DMS53 treated with DMSO at 0.1 percent for 48 hours (cell line): ENCODE measurements at regions not wholly inside any gene's neighbourhood (a gene's known extent, or its start where the extent isn't known, plus 50 kb on each side); places are given as distances from the start of the nearest gene placed in this dataset.

ENCODE experiments used
- DNase-seq: peaks from one replicate; lab custom pipeline; 2025; ENCODE audit not compliant: unreplicated experiment; lab: John Stamatoyannopoulos, UW

DNA sequence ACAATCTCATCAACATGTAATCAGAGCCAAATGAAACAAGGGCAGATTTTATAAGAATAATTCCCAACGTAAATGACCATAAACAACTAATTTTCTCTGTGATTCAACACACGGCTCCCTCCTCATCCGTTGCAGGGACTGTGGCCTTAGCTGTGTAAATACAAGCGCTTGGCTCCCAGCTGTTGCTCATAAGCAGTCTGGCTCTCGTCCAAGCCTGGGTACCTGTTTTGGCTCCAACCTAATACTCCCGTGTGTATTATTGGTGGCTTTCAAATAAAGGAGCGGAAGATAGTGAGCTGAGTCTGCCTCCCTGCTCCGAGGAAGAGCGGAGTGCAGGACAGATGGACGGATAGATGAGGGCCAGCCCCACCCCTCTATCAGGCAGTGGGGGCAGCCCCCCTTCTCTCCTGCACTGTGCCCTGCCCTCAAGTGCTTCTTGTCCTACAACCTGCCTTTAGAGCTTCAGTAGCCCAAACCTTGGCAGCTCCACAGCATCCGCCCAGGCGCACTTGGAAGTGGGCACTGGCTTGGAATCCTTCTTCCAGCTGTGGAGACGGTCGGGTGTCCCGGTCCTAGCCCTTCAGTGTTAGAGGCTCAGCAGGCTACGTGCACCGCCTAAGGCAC lies 670.9 kb downstream of the BRD1 start:
- DNase-seq = no peak

DNA sequence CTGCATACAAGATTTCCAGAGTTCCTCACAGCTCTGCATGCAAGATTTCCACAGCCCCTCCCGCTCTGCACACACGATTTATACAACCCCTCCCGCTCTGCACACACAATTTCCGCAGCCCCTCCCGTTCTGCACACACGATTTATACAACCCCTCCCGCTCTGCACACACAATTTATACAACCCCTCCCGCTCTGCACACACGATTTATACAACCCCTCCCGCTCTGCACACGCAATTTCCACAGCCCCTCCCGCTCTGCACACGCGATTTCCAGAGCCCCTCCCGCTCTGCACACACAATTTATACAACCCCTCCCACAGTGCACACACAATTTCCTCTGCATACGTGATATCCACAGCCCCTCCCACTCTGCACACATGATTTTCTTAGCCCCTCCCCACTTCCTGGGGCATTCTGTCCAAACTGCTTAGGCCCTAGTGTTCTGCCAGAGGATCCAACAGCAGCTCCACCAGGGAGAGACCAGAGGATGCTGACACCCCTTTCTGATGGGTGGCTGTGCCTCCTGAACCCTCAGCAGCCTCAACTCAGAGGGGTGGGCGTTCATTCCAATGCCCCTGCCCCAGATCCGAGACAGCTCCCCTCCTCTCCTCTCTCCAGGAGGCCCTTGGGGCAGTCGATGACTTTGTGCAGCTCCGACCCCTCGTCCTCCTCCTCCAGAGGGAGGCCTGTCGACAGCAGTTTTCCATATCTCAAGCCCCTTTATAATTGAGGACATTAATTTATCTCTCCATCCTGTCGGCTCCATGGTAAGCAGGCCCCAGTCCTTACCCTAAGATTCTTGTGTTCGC lies 671.7 kb downstream of the BRD1 start:
- no peak for DNase-seq

DNA sequence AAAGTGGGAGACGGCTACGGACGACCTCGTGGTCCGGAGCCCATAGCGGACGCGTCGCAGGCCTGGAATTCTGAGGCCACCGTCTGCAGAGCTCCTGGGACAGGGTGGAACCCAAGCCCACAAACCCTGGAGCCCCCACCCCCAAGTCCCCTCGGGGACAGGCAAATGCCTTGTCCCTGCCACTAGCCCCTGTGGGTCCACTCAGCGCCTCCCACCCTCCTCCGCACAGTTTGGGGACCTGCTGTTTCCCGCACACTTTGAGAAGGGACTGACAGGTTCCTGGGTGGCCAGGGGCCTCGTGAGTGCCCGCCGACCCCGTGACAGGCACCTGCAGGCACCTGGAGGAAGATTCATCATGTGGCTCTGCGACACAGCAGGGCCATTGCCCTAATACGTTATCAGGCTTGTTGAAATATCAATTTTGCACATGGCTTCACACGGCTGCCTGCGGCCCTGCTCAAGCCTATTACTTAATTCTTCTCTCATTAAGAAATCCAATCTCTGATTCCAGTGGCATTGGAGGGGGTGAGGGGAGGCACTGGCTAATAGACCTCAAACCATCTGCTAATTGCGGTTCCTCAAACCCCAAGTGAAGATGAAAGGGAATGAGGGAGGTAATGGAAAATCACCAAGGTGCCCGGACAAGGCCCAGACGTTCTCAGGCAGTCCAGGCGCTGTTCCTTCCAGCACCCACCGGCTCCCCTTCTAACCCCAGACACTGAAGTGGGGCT lies 672.5 kb downstream of the BRD1 start:
- DNase-seq = no peak

DNA sequence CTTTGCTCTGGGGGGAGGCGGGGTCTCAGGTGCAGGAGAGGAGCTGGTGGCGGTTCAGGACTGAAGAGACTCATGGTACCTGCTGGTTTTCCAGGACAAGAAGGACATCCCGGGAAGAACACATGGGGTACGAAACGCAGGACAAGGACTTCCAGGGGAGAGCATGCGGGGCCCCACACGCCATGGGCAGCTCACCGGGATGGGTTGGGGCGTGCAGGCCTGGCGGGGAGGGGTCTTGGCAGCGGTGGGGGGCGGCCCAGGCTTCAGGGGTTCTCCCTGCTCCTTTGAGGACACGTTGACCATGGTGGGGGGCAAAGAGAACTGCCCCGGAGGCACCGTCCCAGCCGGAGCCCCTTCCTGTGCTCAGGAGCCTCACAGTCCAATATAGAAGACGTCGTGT lies 673.2 kb downstream of the BRD1 start:
- no peak for DNase-seq

DNA sequence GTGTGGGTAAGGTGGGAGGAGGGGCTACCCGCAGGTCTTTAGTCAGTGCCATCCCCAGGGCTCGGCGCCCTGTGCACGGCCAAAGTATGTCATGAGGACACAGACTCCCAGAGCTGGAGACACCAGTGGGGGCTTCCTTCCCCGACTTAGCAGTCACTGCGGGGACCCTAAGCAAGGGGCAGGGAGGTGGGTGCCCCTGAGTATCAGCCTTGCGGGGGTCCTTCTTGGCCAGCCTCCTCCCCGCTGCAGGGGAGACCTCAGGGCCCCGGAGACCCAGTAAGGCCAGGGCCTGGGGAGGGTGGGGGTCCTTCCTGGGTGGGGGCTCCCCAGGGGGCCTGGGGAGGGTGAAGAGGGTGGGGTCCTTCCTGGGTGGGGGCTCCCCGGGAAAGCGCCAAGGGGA lies 673.8 kb downstream of the BRD1 start:
- no peak for DNase-seq

DNA sequence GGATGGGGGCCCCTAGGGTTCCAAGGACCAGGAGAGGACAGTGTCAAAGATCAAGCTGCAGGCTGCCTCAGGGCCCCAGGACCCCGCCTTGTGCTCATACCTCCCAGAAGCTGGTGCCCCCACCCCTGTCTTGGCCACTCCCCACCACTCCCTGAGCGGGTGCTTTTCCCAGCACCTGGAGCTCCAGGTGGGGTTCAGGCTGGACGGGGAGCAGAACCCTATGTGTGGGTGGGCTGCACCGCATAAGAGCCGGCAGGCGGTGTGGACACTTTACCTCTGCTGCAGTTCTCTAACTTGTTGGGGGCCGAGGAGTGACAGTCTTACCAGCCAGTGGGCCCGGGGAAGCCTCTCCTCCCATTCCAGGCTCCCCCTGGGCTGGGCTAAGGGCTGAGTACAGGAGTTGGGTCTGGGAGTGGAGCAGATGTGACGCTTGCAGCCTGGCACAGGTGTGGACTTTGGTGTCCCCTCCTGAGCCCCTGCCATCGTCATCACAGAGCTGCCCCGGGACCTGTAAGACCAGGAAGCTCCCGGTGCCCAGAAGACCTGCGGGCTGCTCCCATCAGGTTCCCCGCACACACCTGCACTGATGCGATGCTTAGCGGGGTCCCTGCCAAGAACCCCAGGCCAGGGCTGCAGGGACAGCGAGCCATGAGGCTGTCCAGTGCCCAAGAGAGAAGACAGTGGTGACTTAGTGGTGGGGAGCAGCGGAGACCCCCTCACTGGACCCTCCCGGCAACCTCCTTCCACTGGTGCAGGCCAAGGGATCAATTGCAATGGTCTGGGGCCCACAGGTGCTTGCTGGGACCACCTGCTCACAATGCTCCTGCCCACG lies 674.5 kb downstream of the BRD1 start:
- no peak for DNase-seq

DNA sequence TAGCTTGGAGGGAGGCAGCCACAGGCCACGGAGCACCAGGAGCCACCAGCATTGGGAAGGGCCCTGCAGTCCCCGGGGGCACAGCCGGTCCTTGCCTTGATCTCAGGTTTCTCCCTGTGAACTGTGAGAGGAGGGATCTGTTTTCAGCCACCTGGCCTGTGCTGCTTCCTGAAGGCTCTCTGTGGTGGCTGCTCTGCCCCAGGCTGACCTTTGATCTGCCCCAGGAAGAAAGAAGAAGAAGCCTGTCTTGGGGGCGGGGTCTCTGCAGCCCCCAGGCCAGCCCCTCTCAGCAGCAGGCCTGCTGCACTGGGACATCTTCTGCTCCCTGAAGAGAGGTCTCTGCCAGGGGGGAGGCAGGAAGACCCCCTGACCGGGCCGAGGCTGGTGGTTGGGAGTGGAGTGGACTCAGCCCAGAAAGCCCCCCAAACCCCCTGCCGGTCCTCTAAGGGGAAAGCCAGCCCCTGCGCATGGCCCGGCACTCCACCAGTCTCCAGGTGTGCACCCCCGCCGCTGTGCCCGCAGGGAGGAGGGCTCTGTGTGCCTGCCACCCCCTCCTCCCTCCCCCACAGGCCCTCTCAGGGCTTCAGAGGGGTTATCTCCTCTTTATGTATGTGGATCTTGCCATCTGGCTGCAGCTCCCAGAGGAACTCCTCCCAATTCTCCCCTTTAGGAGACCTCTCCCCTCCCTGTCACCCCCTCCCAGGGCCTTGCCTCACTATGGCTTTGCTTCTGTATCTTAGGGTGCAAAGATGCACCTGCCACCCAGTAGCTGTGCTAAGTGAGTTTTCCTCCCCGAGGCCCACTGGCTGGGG lies 675.3 kb downstream of the BRD1 start:
- no peak for DNase-seq

DNA sequence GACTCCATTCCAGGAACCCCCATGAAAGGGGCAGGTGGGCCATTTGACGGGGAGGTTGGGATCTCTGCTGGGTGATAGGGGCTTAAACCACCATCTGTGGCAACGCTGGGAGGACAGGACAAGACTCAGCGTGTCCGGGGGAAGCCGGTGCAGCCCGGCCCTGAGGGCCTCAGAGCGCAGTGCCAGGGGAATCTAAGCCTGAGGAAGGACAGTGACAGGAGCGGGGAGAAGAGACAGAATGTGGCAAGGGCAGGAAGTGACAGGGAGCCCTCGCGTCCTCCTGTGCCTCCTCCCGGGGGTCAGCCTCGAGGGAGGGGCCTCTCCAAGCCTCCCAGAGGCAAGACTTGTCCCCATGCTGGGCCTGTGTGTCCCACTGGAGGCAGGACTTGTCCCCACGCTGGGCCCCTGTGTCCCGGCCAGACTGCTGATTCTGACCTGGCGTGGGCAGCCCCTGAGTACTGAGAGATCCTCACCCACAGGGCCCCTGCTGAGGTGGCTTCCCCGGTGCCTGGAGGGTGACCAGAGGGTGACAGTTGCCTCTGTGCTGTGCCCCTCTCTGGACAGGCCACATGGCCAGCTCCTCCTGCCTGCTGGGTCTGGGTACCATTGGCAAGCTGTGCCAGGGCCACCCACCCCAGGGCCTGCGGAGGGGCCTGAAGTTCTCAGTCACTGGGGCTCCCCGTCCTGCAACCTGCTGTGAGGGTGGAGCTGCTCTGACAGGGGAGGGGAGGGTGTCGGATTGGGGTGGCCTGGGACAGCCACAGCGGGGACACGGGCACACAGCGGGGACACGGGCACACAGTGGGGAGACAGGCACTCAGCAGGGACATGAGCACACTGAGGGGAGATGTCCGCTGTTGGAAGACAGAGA lies 676.2 kb downstream of the BRD1 start:
- no peak for DNase-seq

DNA sequence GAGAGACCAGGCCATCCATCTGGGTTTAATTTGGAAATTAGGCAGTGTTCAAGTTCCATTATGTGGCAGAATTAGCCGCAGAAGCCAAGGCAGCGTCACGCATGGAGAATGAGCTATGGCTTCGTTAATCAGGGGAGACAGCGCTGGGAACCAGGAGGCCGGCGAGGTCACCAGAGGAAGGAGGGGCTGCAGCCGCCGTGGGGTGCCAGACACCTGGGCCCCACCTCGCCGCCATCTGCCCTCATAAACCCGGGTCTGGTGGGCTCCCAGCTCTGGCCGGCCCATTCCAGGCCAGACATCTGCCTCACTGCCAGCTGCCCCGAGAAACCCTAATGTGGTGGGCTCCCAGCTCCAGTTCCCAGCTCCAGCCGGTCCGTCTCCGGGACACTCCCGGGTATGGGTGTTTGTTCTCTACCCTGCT lies 676.9 kb downstream of the BRD1 start:
- no peak for DNase-seq

DNA sequence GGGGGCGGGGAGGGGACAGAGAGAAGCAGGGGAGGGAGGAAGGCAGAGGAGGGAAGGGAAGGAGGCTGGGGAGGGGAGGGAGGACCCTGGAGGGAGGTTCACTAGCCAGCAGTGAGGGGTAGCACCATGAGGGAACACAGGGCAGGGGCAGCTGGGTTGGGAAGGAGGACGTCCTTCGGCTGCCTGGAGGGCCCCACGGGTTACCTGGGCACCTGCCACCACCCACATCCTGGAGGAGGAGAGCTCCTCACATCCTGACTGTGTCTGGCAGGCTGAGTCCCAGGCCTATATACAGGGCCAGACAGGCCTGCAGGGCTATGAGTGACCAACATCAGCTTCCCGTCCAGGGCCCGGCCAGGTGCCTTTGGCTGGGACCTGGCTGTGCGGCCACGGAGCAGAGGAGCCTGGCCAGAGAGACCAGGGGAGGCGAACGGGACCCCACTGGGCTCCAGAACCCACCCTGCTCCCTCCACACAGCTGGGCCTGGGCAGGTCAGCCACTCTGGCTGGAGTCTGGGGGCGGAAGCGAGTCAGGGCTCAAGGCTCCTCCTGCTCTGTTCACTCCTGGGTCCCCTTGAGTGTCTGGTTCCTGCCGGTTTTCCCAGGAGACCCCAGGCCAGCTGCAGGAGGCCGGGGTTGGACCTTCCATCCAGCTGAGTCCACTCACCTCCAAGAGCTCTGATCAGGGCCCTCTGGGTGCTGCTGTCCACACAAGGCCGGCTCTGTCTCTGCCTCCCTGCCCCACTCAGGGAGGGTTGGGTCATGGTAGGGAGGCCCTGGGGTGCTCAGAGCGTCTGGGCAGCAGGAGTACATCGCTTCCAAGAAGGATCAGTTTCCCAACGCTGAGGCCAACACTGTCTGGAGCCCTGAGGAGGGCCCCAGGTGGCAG lies 677.7 kb downstream of the BRD1 start:
- DNase-seq = no peak

DNA sequence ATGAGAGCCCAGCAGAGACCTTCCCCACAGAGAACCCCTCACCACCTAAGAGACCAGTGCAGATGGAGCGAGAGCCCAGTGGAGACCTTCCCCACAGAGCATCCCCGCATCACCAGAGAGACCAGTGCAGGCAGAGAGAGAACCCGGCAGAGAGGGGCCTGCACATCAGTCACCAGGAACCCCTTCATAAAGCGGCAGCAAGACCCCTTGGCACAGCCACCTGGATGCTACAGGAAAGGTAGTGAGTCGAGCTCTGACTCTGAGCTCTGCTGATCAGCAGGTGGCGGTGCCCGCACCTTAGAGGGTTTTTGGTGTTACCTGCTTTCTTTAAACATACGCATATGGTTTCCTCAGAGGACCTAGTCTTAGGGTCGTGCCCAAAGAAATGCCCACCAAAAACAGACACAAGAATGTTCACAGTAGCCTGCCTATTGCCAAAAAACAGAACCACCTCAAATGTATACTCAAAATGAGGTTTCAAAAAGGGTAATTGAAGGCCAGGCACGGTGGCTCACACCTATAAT lies 678.7 kb downstream of the BRD1 start:
- no peak for DNase-seq

DNA sequence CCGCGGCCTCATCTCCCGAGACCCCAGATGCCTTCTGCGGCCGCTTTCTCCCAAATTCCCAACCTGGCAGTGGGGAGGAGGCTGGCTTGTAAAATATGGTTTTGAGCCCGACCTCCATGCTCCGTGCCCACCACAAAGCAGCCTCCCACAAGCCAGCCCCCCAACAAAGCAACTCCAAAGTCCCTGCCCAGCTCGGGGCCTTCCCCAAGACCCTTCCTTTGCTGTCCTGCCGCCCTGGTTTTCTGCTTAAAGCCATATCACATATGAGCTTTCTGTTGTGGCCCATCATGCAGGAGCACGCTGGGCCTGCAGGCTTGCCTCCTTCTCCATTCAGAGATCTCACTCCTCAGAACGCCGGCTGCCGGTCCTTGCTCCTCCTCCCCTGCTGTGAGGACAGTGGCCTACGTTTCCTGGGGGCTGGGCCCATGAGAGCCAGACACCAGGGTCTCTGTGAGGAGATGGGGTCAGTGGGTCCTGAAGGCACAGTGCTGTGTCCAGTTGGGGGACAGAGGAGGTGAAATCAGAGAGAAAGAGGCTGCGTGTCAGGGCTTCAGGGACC lies 680.0 kb downstream of the BRD1 start:
- DNase-seq = no peak

DNA sequence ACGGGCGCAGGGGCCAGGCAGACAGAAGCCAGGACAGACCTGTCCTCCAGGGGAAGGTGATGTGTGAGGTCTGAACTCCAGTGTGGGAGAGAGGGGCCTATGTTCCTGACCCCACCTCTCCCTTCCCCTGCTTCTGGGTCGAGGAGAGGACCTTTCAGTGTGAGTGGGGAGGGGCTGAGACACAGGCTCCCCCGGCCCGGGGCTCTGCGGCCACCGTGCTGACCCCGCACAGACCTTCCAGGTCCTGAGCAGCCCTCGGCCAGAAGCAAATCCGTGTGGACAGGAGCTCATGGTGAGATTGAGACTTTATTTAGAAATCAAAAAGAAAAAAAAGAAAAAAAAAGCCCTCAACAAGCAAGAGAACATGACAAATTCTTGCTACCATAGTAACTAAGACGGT lies 680.5 kb downstream of the BRD1 start:
- no peak for DNase-seq

DNA sequence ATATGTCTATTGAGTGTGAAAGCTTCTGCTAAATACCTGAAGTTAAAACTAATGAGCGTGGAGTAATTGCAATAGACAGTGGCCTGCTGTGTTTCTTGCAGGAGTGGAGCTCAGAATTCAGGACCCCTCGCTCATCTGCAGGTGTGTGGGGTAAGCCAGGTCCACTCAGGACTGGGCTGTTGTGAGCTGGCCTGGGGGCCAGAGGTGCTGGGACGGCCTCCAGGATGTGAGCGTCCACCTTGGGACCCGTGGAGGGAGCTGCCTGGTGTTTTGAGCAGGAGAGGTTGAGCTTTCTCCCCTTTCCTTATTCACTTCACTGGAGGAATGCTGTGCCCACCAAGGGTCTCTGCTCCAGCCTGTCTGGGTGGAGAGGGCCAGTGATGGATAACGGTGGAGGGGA lies 681.2 kb downstream of the BRD1 start:
- no peak for DNase-seq

DNA sequence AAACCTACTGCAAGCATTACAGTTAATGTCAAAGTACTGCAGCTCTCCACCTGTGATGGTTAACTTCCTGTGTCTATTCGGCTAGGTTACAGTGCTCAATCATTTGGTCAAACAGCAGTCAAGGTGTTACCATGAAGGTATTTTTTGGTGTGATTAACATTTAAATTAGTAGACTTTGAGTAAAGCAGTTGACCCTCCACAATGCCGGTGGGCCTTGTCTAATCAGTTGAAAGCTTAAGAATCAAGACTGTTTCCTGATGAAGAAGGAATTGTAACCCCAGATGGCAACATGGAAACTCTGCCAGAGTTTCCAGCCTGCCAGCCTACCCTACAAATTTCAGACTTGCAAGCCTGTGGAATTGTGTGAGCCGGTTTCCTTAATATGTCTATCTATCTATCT lies 683.9 kb downstream of the BRD1 start:
- no peak for DNase-seq

DNA sequence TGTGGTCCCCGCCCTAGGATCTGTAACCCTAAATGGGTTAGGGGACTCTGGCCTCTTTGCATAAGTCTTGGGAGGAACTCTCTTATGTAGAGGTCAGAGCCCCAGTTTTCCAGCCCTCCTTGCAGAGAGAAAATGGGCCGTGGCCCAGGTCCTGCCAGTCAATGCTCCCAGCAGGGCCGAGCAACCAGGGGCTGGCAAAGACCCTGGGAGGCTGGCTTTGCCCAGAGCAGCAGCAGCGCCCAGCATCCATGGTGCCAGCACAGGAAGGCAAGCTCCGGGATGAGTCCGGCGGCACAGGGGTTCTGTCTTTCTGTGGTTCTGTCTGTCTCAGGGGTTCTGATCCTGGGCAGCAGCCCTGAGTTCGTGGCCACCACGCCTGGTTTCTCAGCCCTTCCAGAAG lies 684.8 kb downstream of the BRD1 start:
- DNase-seq = no peak

DNA sequence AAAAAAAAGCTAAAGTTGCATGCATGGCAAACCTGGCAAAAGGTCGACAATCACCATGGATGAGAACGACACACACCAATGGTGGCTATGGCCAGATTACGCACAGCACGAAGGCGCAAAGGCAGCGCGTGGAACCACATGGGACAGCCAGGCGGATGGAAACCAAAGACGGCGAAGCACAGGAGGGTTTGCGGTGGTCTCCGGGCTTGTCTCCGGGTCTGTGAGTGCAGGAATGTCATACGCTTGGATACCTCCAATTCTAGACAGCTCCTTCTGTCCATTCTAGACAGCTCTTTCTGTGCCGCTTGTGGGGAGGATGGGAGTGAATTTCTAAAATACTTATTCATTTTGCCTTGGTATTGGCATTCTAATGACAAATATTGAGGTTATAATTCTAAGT lies 685.4 kb downstream of the BRD1 start:
- no peak for DNase-seq

DNA sequence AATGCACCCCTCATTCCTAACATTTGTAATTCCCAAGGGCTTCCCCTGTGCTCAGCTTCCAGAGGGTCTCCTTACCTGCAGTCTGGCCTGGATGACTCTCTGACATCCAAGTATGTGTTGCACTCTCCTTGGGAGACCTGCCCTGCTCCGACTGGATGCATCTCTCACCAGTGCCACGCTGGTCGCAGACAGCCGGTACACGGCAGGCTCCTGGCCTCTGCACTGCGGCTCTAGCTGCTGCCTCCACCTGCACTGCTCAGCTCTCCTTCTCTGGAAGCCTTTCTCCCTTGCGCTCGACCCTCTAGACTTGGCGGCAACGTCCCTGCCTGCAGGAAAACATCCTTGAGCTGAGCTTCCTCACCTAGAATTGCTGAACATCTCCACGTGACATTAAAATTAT lies 685.9 kb downstream of the BRD1 start:
- DNase-seq = no peak
